Rectal smooth muscle tissue (tissue), 1 donor: ENCODE measurements at regions not wholly inside any gene's neighbourhood (a gene's known extent, or its start where the extent isn't known, plus 50 kb on each side); places are given as distances from the start of the nearest gene placed in this dataset.

ENCODE experiments used
- H3K27ac ChIP-seq: one replicate; pipeline ENCODE4 v1.7.0; 2013; ENCODE audit warnings: low read depth, low read length, inconsistent platforms
- H3K27me3 ChIP-seq: one replicate; pipeline ENCODE4 v1.7.0; 2013; ENCODE audit warnings: low read length; ENCODE audit not compliant: control insufficient read depth, insufficient read depth
- H3K36me3 ChIP-seq: one replicate; pipeline ENCODE4 v1.7.0; 2013; ENCODE audit warnings: low read length; ENCODE audit not compliant: control insufficient read depth, insufficient read depth
- H3K4me1 ChIP-seq: one replicate; pipeline ENCODE4 v1.7.0; 2013; ENCODE audit warnings: low read length; ENCODE audit not compliant: control insufficient read depth, insufficient read depth
- H3K4me3 ChIP-seq: one replicate; pipeline ENCODE4 v1.7.0; 2013; ENCODE audit warnings: low read length
- H3K9ac ChIP-seq: one replicate; pipeline ENCODE4 v1.7.0; 2013; ENCODE audit warnings: low read length

GRCh38 chr1:228853191-228853590 is 117.9 kb downstream of the RHOU start:
- Histone ChIP-seq H3K27me3 (no peaks in the 10 kb centered on the region), H3K36me3 (no peaks in the 10 kb centered on the region), H3K27ac (no peak overlapping the region), H3K4me1 (no peaks in the 10 kb centered on the region), H3K4me3 (no peak overlapping the region), H3K9ac (no peak overlapping the region)

DNA sequence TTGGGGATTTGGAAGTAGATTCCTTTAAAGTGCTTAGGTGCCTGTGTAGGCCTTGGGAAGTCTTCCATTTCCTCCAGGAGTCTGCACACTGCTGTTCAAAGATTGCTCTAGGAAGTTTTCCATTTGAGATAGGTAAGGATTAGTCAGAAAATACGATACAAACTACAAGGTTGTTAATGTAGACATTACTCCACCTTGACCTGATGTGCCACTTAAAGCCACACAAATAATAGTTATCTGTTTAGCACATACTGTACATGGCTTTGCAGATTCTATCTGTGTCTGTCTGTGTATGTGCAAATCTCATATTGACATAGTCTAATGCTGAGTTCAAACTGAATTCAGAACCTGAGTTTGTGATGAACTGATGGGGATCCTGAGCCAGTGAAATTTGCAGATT is 118.4 kb downstream of the RHOU start:
- Histone ChIP-seq H3K9ac (no peak overlapping the region), H3K27me3 (no peaks in the 10 kb centered on the region), H3K4me1 (no peaks in the 10 kb centered on the region), H3K27ac (no peak overlapping the region), H3K36me3 (no peaks in the 10 kb centered on the region), H3K4me3 (no peak overlapping the region)

DNA sequence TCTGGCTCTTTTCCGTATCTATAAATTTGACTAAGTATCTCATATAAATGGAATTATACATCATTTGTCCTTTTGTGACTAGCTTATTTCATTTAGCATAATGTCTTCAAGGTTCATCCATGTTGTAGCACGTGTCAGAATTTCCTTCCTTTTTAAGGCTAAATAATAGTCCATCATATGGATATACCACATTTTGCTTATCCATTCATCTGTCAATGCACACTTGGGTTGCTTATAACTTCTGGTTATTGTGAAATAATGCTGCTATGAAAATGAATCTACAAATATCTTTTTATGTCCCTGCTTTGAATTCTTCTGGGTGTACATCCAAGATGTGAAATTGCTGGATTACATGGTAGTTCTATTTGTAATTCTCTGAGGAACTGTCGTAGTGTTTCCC is 119.6 kb downstream of the RHOU start:
- no peak overlapping the region for H3K4me3 ChIP-seq
- H3K9ac ChIP-seq, result no peak overlapping the region
- no peaks in the 10 kb centered on the region for H3K36me3 ChIP-seq
- H3K4me1 ChIP-seq, result no peaks in the 10 kb centered on the region
- no peak overlapping the region for H3K27ac ChIP-seq
- H3K27me3 ChIP-seq, result no peaks in the 10 kb centered on the region

GRCh38 chr1:228857611-228858010 is 122.3 kb downstream of the RHOU start:
- no peaks in the 10 kb centered on the region for H3K36me3 ChIP-seq
- H3K27me3 ChIP-seq, result no peaks in the 10 kb centered on the region
- H3K4me3 ChIP-seq, result no peak overlapping the region
- H3K9ac ChIP-seq, result no peak overlapping the region
- H3K27ac ChIP-seq, result no peak overlapping the region
- H3K4me1 ChIP-seq, result no peaks in the 10 kb centered on the region

- no peak overlapping the region for H3K9ac ChIP-seq
- H3K27ac ChIP-seq, result no peak overlapping the region
- H3K4me3 ChIP-seq, result no peak overlapping the region
- no peaks in the 10 kb centered on the region for H3K27me3 ChIP-seq
- no peaks in the 10 kb centered on the region for H3K36me3 ChIP-seq
- H3K4me1 ChIP-seq, result no peaks in the 10 kb centered on the region
Measured at GRCh38 chr1:228860911-228861831, 125.9 kb downstream of the RHOU start.

DNA sequence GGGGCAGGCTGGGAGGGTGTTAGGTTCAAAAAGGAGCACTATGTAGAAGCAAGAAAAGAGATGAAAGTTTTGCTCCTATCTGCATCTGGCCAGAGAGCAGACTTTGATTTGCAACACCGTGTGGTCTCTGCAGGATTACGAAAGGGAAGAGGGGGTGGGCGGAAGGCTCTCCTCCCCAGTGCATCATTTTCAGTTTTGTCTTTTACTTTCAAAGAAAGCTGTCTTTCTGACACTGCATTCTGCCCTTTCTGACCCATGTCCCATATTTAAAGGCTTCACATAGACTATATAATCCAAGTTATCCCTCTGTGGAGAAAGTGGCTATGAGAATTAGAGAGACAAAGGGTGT is 126.5 kb downstream of the RHOU start:
- H3K4me1 ChIP-seq, result no peaks in the 10 kb centered on the region
- no peaks in the 10 kb centered on the region for H3K27me3 ChIP-seq
- H3K4me3 ChIP-seq, result no peak overlapping the region
- no peak overlapping the region for H3K9ac ChIP-seq
- H3K27ac ChIP-seq, result no peak overlapping the region
- H3K36me3 ChIP-seq, result no peaks in the 10 kb centered on the region

GRCh38 chr1:228862542-228863505 is 127.5 kb downstream of the RHOU start:
- no peaks in the 10 kb centered on the region for H3K36me3 ChIP-seq

DNA sequence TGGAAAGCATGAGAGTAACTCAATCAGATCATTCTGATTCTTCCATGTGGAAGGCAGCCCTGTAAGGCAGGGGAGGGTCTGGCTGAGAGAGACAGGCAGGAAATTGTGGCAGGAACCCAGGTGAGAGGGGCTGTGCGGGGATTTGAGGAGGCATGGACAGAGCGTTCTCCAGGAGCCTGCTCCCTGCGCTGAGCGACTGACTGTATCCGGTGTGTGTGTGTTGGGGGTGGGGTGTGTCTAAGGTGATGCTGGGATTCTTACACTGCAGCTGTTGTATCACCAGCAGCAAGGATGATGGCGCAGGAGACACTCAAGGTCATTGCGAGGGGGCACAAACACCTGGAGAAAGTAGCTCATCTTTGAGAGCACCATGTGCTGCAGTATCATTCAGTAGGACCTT is 128.5 kb downstream of the RHOU start:
- no peak overlapping the region for H3K4me3 ChIP-seq
- no peak overlapping the region for H3K27ac ChIP-seq
- no peaks in the 10 kb centered on the region for H3K27me3 ChIP-seq
- H3K9ac ChIP-seq, result no peak overlapping the region
- no peaks in the 10 kb centered on the region for H3K36me3 ChIP-seq
- H3K4me1 ChIP-seq, result no peaks in the 10 kb centered on the region

More at GRCh38 chr1:228862542-228863505, 127.5 kb downstream of the RHOU start:
- Histone ChIP-seq H3K9ac (no peak overlapping the region), H3K4me3 (no peak overlapping the region), H3K27me3 (no peaks in the 10 kb centered on the region), H3K27ac (no peak overlapping the region), H3K4me1 (no peaks in the 10 kb centered on the region)

DNA sequence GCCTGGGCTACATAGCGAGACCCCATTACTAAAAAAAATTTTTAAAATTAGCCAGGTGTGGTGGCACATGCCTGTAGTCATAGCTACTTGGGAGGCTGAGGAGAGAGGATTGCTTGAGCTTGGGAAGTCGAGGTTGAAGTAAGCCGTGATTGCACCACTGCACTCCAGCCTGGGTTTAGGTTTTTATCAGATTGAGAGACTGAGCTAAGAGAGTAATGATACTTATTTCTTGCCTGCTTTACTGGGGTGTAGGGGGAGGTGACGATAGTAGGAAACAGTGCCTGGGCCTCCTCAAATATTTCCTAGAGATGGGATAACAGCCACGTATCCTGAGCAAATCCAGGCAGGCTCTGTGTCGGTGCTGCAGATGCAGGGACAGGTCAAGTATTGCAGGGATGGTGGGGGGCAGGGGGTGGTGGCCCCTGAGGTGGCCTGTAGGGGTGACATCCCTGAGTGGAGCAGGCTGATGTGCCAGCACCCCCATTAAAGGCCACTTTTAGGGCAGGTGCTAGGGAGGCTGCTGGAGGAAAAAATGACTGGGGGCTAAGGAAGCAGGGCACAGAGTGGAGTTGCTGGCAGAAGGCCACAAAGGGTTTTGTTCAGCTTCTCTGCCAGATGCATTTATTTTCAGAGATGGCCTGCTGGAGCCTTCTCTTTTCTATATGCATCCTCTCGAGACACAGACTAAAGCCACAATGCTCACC is 130.5 kb downstream of the RHOU start:
- Histone ChIP-seq H3K4me1 (no peaks in the 10 kb centered on the region), H3K9ac (no peak overlapping the region)

GRCh38 chr1:228866468-228866867 is 131.2 kb downstream of the RHOU start:
- H3K27ac ChIP-seq, result no peak overlapping the region
- H3K36me3 ChIP-seq, result no peaks in the 10 kb centered on the region
- no peaks in the 10 kb centered on the region for H3K4me1 ChIP-seq
- H3K27me3 ChIP-seq, result no peaks in the 10 kb centered on the region
- no peak overlapping the region for H3K9ac ChIP-seq
- H3K4me3 ChIP-seq, result no peak overlapping the region

More for the DNA sequence above, 130.5 kb downstream of the RHOU start:
- H3K27me3 ChIP-seq, result no peaks in the 10 kb centered on the region
- H3K27ac ChIP-seq, result no peak overlapping the region
- no peaks in the 10 kb centered on the region for H3K36me3 ChIP-seq
- H3K4me3 ChIP-seq, result no peak overlapping the region

DNA sequence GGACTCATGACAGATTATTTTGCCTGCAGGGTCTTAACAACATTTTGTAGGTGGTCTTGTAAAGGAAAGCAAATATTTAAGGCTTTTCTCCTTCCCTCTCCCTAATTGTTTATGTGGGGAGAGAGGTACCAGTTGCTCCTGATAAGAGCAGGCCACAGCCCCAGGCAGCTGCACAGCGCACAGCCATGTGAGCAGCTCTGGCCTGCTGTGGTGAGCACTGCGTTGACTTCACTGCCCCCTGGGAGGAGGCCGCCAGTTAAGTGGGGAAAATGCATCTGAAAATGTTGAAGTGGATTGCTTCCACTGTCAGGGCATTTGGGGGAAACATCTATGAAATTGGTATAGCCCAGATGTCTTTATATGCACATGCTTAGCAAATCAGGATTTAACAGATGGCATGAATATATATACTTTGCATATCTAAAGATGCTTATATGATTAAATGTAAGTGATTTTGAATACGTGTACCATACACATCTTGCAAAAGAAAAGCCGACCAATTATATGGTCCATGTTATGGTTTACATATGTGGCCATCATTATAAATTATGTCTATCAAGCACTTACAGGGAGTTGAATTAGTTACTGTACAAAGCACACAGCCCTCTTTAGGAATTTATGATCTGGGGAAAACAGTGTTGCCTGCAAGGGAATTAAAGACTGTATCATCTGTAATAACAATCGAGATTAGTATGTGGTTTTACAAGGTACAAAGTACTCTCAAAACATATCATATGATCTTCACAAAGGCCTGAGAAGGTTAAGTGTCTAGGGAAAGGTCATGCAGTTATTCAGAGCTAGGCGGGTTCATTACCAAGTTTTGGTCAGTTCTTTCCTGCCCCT is 132.1 kb downstream of the RHOU start:
- H3K27ac ChIP-seq, result no peak overlapping the region
- H3K36me3 ChIP-seq, result no peaks in the 10 kb centered on the region
- H3K4me3 ChIP-seq, result no peak overlapping the region
- H3K9ac ChIP-seq, result no peak overlapping the region
- no peaks in the 10 kb centered on the region for H3K4me1 ChIP-seq
- H3K27me3 ChIP-seq, result no peaks in the 10 kb centered on the region
